H9 (cell line): ENCODE measurements at regions not wholly inside any gene's neighbourhood (a gene's known extent, or its start where the extent isn't known, plus 50 kb on each side); places are given as distances from the start of the nearest gene placed in this dataset.

ENCODE experiments used
- DNase-seq: peaks from one replicate; pipeline ENCODE4 v3.0.0-alpha.2; 2017
- H2AFZ ChIP-seq: one replicate; pipeline ENCODE4 v1.6.1; 2013; ENCODE audit warnings: mild to moderate bottlenecking, low read length, control low read depth, moderate library complexity
- H2AK5ac ChIP-seq: 2 replicates; pipeline ENCODE4 v1.6.1; 2013; ENCODE audit warnings: low read length, control low read depth, mixed read lengths; ENCODE audit not compliant: insufficient read length
- H2BK120ac ChIP-seq: one replicate; pipeline ENCODE4 v1.6.1; 2013; ENCODE audit warnings: low read depth, mild to moderate bottlenecking, low read length, control low read depth, inconsistent platforms; ENCODE audit not compliant: poor library complexity, severe bottlenecking
- H2BK12ac ChIP-seq: 2 replicates; pipeline ENCODE4 v1.6.1; 2013; ENCODE audit warnings: low read length, control low read depth, mixed read lengths, low read depth; ENCODE audit not compliant: insufficient read length
- H2BK15ac ChIP-seq: 2 replicates; pipeline ENCODE4 v1.6.1; 2013; ENCODE audit warnings: low read depth, low read length, control low read depth
- H2BK20ac ChIP-seq: one replicate; pipeline ENCODE4 v1.6.1; 2013; ENCODE audit warnings: low read depth, mild to moderate bottlenecking, low read length, control low read depth, inconsistent platforms; ENCODE audit not compliant: poor library complexity, severe bottlenecking
- H2BK5ac ChIP-seq: 2 replicates; pipeline ENCODE4 v1.6.1; 2013; ENCODE audit warnings: low read length, control low read depth, mixed read lengths; ENCODE audit not compliant: insufficient read length
- H3K14ac ChIP-seq: 2 replicates; pipeline ENCODE4 v1.6.1; 2013; ENCODE audit warnings: low read length, control low read depth; ENCODE audit not compliant: insufficient read depth
- H3K18ac ChIP-seq: 2 replicates; pipeline ENCODE4 v1.6.1; 2013; ENCODE audit warnings: low read depth, mild to moderate bottlenecking, mixed read lengths, low read length, control low read depth; ENCODE audit not compliant: insufficient read length
- H3K23ac ChIP-seq: 2 replicates; pipeline ENCODE4 v1.6.1; 2013; ENCODE audit warnings: low read length, control low read depth, mixed read lengths, low read depth; ENCODE audit not compliant: insufficient read length
- H3K23me2 ChIP-seq: 2 replicates; pipeline ENCODE4 v1.6.1; 2013; ENCODE audit warnings: low read depth, mild to moderate bottlenecking, mixed read lengths, low read length, control low read depth; ENCODE audit not compliant: insufficient read length, poor library complexity, severe bottlenecking
- H3K27ac ChIP-seq: 2 replicates; pipeline ENCODE4 v1.5.1; 2013; ENCODE audit warnings: low read length, control low read depth, mixed read lengths, low read depth; ENCODE audit not compliant: insufficient read length
- H3K27me3 ChIP-seq: 2 replicates; pipeline ENCODE4 v1.6.1; 2013; ENCODE audit warnings: low read length, control low read depth, inconsistent platforms; ENCODE audit not compliant: insufficient read depth
- H3K4ac ChIP-seq: 2 replicates; pipeline ENCODE4 v1.6.1; 2013; ENCODE audit warnings: low read depth, mild to moderate bottlenecking, control low read depth, inconsistent platforms, low read length, moderate library complexity
- H3K4me1 ChIP-seq: 2 replicates; pipeline ENCODE4 v1.6.1; 2013; ENCODE audit warnings: low read length, control low read depth, inconsistent platforms; ENCODE audit not compliant: insufficient read depth
- H3K4me2 ChIP-seq: 2 replicates; pipeline ENCODE4 v1.6.1; 2013; ENCODE audit warnings: low read length, control low read depth, mixed read lengths; ENCODE audit not compliant: insufficient read length, insufficient read depth
- H3K56ac ChIP-seq: 2 replicates; pipeline ENCODE4 v1.6.1; 2013; ENCODE audit warnings: low read depth, mild to moderate bottlenecking, mixed read lengths, low read length, control low read depth; ENCODE audit not compliant: insufficient read length
- H3K79me1 ChIP-seq: 2 replicates; pipeline ENCODE4 v1.6.1; 2013; ENCODE audit warnings: low read depth, mild to moderate bottlenecking, moderate library complexity, low read length, control low read depth, inconsistent platforms; ENCODE audit not compliant: insufficient read depth, poor library complexity, severe bottlenecking
- H3K79me2 ChIP-seq: 2 replicates; pipeline ENCODE4 v1.6.1; 2013; ENCODE audit warnings: low read length, control low read depth, inconsistent platforms; ENCODE audit not compliant: insufficient read depth
- H3K9ac ChIP-seq: 2 replicates; pipeline ENCODE4 v1.6.1; 2013; ENCODE audit warnings: low read length, control low read depth, mixed read lengths; ENCODE audit not compliant: insufficient read length; ENCODE audit errors: extremely low read depth
- H3K9me3 ChIP-seq: one replicate; pipeline ENCODE4 v1.6.1; 2013; ENCODE audit warnings: low read depth, low read length, inconsistent platforms; ENCODE audit not compliant: control insufficient read depth
- H3T11ph ChIP-seq: one replicate; pipeline ENCODE4 v1.6.1; 2013; ENCODE audit warnings: mild to moderate bottlenecking, low read length, control low read depth, inconsistent platforms
- H4K20me1 ChIP-seq: one replicate; pipeline ENCODE4 v1.6.1; 2013; ENCODE audit not compliant: control insufficient read depth, insufficient read length, insufficient read depth
- H4K5ac ChIP-seq: 2 replicates; pipeline ENCODE4 v1.6.1; 2013; ENCODE audit warnings: low read depth, mild to moderate bottlenecking, mixed read lengths, low read length, control low read depth; ENCODE audit not compliant: insufficient read length
- H4K8ac ChIP-seq: replicated peaks from 2 replicates; pipeline ENCODE4 v1.6.1; 2013; ENCODE audit warnings: low read length, control low read depth, mixed read lengths, low read depth; ENCODE audit not compliant: insufficient read length
- H4K91ac ChIP-seq: 2 replicates; pipeline ENCODE4 v1.6.1; 2013; ENCODE audit warnings: low read depth, mild to moderate bottlenecking, moderate library complexity, mixed read lengths, low read length, control low read depth; ENCODE audit not compliant: insufficient read length
- H3K27ac Mint-ChIP-seq, 3 experiments: 2 replicates in 2 of 3; 3 replicates in 1 of 3; pipeline ENCODE4 v1.8.0; 2020 to 2021; ENCODE audit warnings: mixed read lengths in 3 of 3, mild to moderate bottlenecking in 1 of 3, moderate library complexity in 1 of 3
- H3K27me3 Mint-ChIP-seq: 2 replicates; pipeline ENCODE4 v1.8.0; 2021; ENCODE audit warnings: low read depth, mild to moderate bottlenecking, moderate library complexity, mixed read lengths
- H3K36me3 Mint-ChIP-seq, 3 experiments: 2 replicates in 2 of 3; 3 replicates in 1 of 3; pipeline ENCODE4 v1.8.0; 2020 to 2021; ENCODE audit warnings: low read depth in 3 of 3, mixed read lengths in 3 of 3; ENCODE audit not compliant: insufficient read depth in 1 of 3
- H3K4me1 Mint-ChIP-seq, 2 experiments: 2 replicates each; pipeline ENCODE4 v1.8.0; 2020; ENCODE audit warnings: mixed read lengths in 2 of 2
- H3K4me3 Mint-ChIP-seq, 2 experiments: 2 replicates in 1 of 2; 3 replicates in 1 of 2; pipeline ENCODE4 v1.8.0; 2020 to 2021; ENCODE audit warnings: mild to moderate bottlenecking in 2 of 2, mixed read lengths in 2 of 2, moderate library complexity in 1 of 2
- H3K9me3 Mint-ChIP-seq, 2 experiments: 2 replicates in 1 of 2; 3 replicates in 1 of 2; pipeline ENCODE4 v1.8.0; 2020; ENCODE audit warnings: mild to moderate bottlenecking in 2 of 2, mixed read lengths in 2 of 2, moderate library complexity in 1 of 2
- CTCF ChIP-seq: fragments of 200-600 bp; sonication (generic); conservative IDR thresholded peaks from 3 replicates; pipeline ENCODE4 v1.8.0; 2021; ENCODE audit warnings: antibody characterized with exemption, mild to moderate bottlenecking
- WGBS: extraction: QIAGEN DNeasy Blood & Tissue Kit; methylation state at CpG from one replicate; pipeline ENCODE4 v1.1.7; 2013; ENCODE audit warnings: missing lambda C conversion rate, low lambda C conversion rate, mixed read lengths; ENCODE audit not compliant: insufficient read length; ENCODE audit errors: extremely low coverage; 5-methylcytosine and 5-hydroxymethylcytosine counted together

GRCh38 chr4:111388561-111388960 lies 756.7 kb upstream of the FAM241A start:
- Mint-ChIP-seq H3K27me3 (no peaks in the 10 kb centered on the region), H3K27ac (no peak overlapping the region), H3K4me3 (no peak overlapping the region), H3K4me1 (no peaks in the 10 kb centered on the region), H3K36me3 (no peaks in the 10 kb centered on the region), H3K9me3 (peaks cover 0 to 2% of the 10 kb centered on the region in 2 experiments; a peak in 1 of 5 replicates)
- Histone ChIP-seq H3K79me1 (no peaks in the 10 kb centered on the region), H2BK20ac (no peak overlapping the region), H3K9ac (no peak overlapping the region), H4K5ac (no peak overlapping the region), H2BK12ac (no peak overlapping the region), H2BK120ac (no peak overlapping the region), H3K56ac (no peak overlapping the region), H3K9me3 (no peaks in the 10 kb centered on the region), H3K4ac (no peak overlapping the region), H3K4me2 (no peak overlapping the region), H2BK5ac (no peak overlapping the region), H3K27ac (no peak overlapping the region), H3K18ac (no peak overlapping the region), H4K20me1 (no peaks in the 10 kb centered on the region), H2AK5ac (no peak overlapping the region), H3K14ac (no peak overlapping the region), H4K91ac (no peak overlapping the region), H2BK15ac (no peak overlapping the region), H4K8ac (no peak overlapping the region), H3K79me2 (no peaks in the 10 kb centered on the region), H3K23me2 (no peaks in the 10 kb centered on the region), H3K4me1 (no peaks in the 10 kb centered on the region), H3K23ac (no peak overlapping the region), H2AFZ (no peak overlapping the region), H3K27me3 (no peaks in the 10 kb centered on the region), H3T11ph (no peak overlapping the region)
- no peak for TF ChIP-seq CTCF
- no peak for DNase-seq
- WGBS = no CpG with 5 or more reads among the region's 1 CpG
